ENCODE measurements at regions not wholly inside any gene's neighbourhood (a gene's known extent, or its start where the extent isn't known, plus 50 kb on each side); places are given as distances from the start of the nearest gene placed in this dataset.

DNA sequence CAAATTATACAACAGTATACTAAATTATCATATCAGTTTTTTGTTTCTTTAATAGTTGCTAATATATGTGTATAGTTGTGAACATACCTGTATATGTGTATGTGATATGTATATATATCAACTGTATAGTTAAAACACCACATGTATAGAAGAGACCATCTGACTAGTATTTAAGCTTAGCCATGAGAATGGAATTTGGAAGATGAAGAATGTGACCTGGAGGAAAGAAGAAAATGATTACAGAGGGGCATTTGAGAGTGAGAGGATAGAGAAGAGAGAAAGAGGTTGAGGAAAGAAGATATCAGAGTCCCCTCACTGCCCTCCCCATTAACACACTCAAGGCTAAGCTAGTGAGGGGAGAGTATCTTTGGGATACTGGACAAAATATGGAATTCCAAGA is 335.9 kb downstream of the BCKDHB start:
- Histone ChIP-seq H3K36me3 (ENCODE audit: insufficient read depth, low read length) (no peaks in the 10 kb centered on the region), H3K4me2 (ENCODE audit: low read length) (no peak overlapping the region), H3K27me3 (ENCODE audit: insufficient read depth, low read depth, low read length) (no peaks in the 10 kb centered on the region), H3F3A (ENCODE audit: insufficient read depth, low read length, poor library complexity, severe bottlenecking) (no peaks in the 10 kb centered on the region), H3K27ac (ENCODE audit: low read length) (no peak overlapping the region), H3K9me3 (ENCODE audit: low read length) (no peaks in the 10 kb centered on the region), H3K79me2 (replicated peaks; ENCODE audit: insufficient read depth, low read length) (no peaks in the 10 kb centered on the region), H2AFZ (ENCODE audit: low read depth, low read length) (no peak overlapping the region), H3K9me2 (ENCODE audit: insufficient read depth, low read length) (no peaks in the 10 kb centered on the region), H3K4me3 (ENCODE audit: low read length) (no peak overlapping the region), H3K9ac (ENCODE audit: low read length) (no peak overlapping the region), H4K20me1 (ENCODE audit: insufficient read depth) (no peaks in the 10 kb centered on the region)
- TF ChIP-seq TAF1 (IDR thresholded peaks at IDR 0.05; ENCODE audit: low read depth), result no peak
- TF ChIP-seq, protein P1, sequence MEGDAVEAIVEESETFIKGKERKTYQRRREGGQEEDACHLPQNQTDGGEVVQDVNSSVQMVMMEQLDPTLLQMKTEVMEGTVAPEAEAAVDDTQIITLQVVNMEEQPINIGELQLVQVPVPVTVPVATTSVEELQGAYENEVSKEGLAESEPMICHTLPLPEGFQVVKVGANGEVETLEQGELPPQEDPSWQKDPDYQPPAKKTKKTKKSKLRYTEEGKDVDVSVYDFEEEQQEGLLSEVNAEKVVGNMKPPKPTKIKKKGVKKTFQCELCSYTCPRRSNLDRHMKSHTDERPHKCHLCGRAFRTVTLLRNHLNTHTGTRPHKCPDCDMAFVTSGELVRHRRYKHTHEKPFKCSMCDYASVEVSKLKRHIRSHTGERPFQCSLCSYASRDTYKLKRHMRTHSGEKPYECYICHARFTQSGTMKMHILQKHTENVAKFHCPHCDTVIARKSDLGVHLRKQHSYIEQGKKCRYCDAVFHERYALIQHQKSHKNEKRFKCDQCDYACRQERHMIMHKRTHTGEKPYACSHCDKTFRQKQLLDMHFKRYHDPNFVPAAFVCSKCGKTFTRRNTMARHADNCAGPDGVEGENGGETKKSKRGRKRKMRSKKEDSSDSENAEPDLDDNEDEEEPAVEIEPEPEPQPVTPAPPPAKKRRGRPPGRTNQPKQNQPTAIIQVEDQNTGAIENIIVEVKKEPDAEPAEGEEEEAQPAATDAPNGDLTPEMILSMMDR (IDR thresholded peaks at IDR 0.05; ENCODE audit: poor library complexity, severe bottlenecking), result no peak
- TF ChIP-seq SMC3 (conservative IDR thresholded peaks at IDR 0.05; ENCODE audit: poor library complexity), result no peak
- TF ChIP-seq EZH2 (IDR thresholded peaks at IDR 0.05; ENCODE audit: borderline replicate concordance, insufficient read depth, low read length, poor library complexity, severe bottlenecking), result no peak
- no peak for TF ChIP-seq RAD21 (conservative IDR thresholded peaks at IDR 0.05)
- TF ChIP-seq, protein P2, sequence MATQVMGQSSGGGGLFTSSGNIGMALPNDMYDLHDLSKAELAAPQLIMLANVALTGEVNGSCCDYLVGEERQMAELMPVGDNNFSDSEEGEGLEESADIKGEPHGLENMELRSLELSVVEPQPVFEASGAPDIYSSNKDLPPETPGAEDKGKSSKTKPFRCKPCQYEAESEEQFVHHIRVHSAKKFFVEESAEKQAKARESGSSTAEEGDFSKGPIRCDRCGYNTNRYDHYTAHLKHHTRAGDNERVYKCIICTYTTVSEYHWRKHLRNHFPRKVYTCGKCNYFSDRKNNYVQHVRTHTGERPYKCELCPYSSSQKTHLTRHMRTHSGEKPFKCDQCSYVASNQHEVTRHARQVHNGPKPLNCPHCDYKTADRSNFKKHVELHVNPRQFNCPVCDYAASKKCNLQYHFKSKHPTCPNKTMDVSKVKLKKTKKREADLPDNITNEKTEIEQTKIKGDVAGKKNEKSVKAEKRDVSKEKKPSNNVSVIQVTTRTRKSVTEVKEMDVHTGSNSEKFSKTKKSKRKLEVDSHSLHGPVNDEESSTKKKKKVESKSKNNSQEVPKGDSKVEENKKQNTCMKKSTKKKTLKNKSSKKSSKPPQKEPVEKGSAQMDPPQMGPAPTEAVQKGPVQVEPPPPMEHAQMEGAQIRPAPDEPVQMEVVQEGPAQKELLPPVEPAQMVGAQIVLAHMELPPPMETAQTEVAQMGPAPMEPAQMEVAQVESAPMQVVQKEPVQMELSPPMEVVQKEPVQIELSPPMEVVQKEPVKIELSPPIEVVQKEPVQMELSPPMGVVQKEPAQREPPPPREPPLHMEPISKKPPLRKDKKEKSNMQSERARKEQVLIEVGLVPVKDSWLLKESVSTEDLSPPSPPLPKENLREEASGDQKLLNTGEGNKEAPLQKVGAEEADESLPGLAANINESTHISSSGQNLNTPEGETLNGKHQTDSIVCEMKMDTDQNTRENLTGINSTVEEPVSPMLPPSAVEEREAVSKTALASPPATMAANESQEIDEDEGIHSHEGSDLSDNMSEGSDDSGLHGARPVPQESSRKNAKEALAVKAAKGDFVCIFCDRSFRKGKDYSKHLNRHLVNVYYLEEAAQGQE (IDR thresholded peaks at IDR 0.05; ENCODE audit: borderline replicate concordance), result no peak
- TF ChIP-seq POLR2AphosphoS5 (IDR thresholded peaks at IDR 0.05), result no peak
- TF ChIP-seq EP300 (conservative IDR thresholded peaks at IDR 0.05; ENCODE audit: poor library complexity, severe bottlenecking), result no peak
- no peak for TF ChIP-seq MXI1 (conservative IDR thresholded peaks at IDR 0.05; ENCODE audit: poor library complexity, severe bottlenecking)

DNA sequence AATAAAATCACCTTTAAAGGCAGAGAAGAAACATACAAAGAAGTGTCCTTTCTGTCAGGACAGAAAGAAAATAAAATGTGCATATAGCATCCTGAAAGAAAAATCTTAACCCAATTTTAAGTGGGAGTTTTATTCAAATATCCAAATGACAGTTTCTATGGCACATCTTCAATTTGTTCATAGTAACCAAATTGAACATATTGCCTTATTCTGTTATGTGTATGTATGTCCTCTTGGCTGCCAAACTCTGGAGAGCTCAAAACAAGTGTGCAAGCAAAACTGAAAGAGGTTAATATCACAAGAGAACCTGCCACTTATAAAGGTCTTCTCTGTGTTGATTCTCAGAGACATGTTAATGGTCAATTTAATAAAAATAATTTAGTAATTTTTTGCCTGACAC is 334.7 kb downstream of the BCKDHB start:
- Histone ChIP-seq H3K79me2 (replicated peaks; ENCODE audit: insufficient read depth, low read length) (no peaks in the 10 kb centered on the region), H3K36me3 (ENCODE audit: insufficient read depth, low read length) (no peaks in the 10 kb centered on the region), H3K4me2 (ENCODE audit: low read length) (no peak overlapping the region), H3F3A (ENCODE audit: insufficient read depth, low read length, poor library complexity, severe bottlenecking) (no peaks in the 10 kb centered on the region), H3K27me3 (ENCODE audit: insufficient read depth, low read depth, low read length) (no peaks in the 10 kb centered on the region), H4K20me1 (ENCODE audit: insufficient read depth) (no peaks in the 10 kb centered on the region), H3K27ac (ENCODE audit: low read length) (no peak overlapping the region), H3K4me3 (ENCODE audit: low read length) (no peak overlapping the region), H2AFZ (ENCODE audit: low read depth, low read length) (no peak overlapping the region), H3K9me3 (ENCODE audit: low read length) (no peaks in the 10 kb centered on the region), H3K9ac (ENCODE audit: low read length) (no peak overlapping the region), H3K9me2 (ENCODE audit: insufficient read depth, low read length) (no peaks in the 10 kb centered on the region)
- no peak for TF ChIP-seq EZH2 (IDR thresholded peaks at IDR 0.05; ENCODE audit: borderline replicate concordance, insufficient read depth, low read length, poor library complexity, severe bottlenecking)
- no peak for TF ChIP-seq EP300 (conservative IDR thresholded peaks at IDR 0.05; ENCODE audit: poor library complexity, severe bottlenecking)
- TF ChIP-seq, protein P2 (IDR thresholded peaks at IDR 0.05; ENCODE audit: borderline replicate concordance), result no peak
- TF ChIP-seq TAF1 (IDR thresholded peaks at IDR 0.05; ENCODE audit: low read depth), result no peak
- TF ChIP-seq RAD21 (conservative IDR thresholded peaks at IDR 0.05), result no peak
- no peak for TF ChIP-seq POLR2AphosphoS5 (IDR thresholded peaks at IDR 0.05)
- no peak for TF ChIP-seq MXI1 (conservative IDR thresholded peaks at IDR 0.05; ENCODE audit: poor library complexity, severe bottlenecking)
- no peak for TF ChIP-seq SMC3 (conservative IDR thresholded peaks at IDR 0.05; ENCODE audit: poor library complexity)
- TF ChIP-seq, protein P1 (IDR thresholded peaks at IDR 0.05; ENCODE audit: poor library complexity, severe bottlenecking), result no peak
